H1 (cell line): ENCODE measurements at regions not wholly inside any gene's neighbourhood (a gene's known extent, or its start where the extent isn't known, plus 50 kb on each side); places are given as distances from the start of the nearest gene placed in this dataset.

Experiments used
- CTCF ChIA-PET: fragments of 300-600 bp; sonication (Branson Sonifier 250); formaldehyde crosslinking; loops from one replicate; lab custom pipeline; 2021; ENCODE audit not compliant: partially characterized antibody; lab: Charles Lee
- POLR2A ChIA-PET: fragments of 300-600 bp; sonication (Branson Sonifier 250); formaldehyde crosslinking; loops from one replicate; lab custom pipeline; 2021; ENCODE audit warnings: inconsistent platforms; ENCODE audit not compliant: partially characterized antibody; lab: Charles Lee
- DNase-seq, 2 experiments: peaks; one replicate each; pipeline versions ENCODE4 v3.0.0 to v3.0.0-alpha.2; 2010 to 2022; ENCODE audit warnings: low spot score in 2 of 2, low read depth in 1 of 2, mixed read lengths in 1 of 2
- FAIRE-seq: peaks from 2 replicates; lab custom pipeline; 2011; peaks lifted over from hg19 to GRCh38; lab: Jason Lieb, UNC
- H2AFZ ChIP-seq: 2 replicates; pipeline ENCODE4 v1.8.1; 2012; ENCODE audit warnings: low read length, inconsistent platforms
- H2AK5ac ChIP-seq: 2 replicates; pipeline ENCODE4 v1.6.1; 2013; ENCODE audit warnings: low read depth, low read length
- H2BK120ac ChIP-seq: replicated peaks from 2 replicates; pipeline ENCODE3; 2013; ENCODE audit warnings: low read depth, low read length, inconsistent platforms
- H2BK12ac ChIP-seq: 2 replicates; pipeline ENCODE4 v1.6.1; 2013; ENCODE audit warnings: low read depth, low read length
- H2BK15ac ChIP-seq: 2 replicates; pipeline ENCODE4 v1.6.1; 2013; ENCODE audit warnings: low read length
- H2BK20ac ChIP-seq: 2 replicates; pipeline ENCODE4 v1.6.1; 2013; ENCODE audit warnings: low read length
- H2BK5ac ChIP-seq: 2 replicates; pipeline ENCODE4 v1.6.1; 2013; ENCODE audit warnings: low read depth, low read length
- H3K14ac ChIP-seq: 2 replicates; pipeline ENCODE4 v1.6.1; 2013; ENCODE audit warnings: inconsistent platforms; ENCODE audit not compliant: insufficient read length
- H3K18ac ChIP-seq: 2 replicates; pipeline ENCODE4 v1.6.1; 2013; ENCODE audit warnings: low read length; ENCODE audit errors: extremely low read depth
- H3K23ac ChIP-seq: 2 replicates; pipeline ENCODE4 v1.6.1; 2013; ENCODE audit warnings: inconsistent platforms; ENCODE audit not compliant: insufficient read length
- H3K23me2 ChIP-seq: 2 replicates; pipeline ENCODE4 v1.6.1; 2013; ENCODE audit warnings: low read depth, low read length
- H3K27ac ChIP-seq: 2 replicates; pipeline ENCODE4 v1.6.1; 2011; ENCODE audit warnings: low read depth, low read length, inconsistent platforms
- H3K27me3 ChIP-seq, 4 experiments: replicated peaks in 1 of 4; 1 replicate in 1 of 4; 2 replicates in 3 of 4; pipeline versions ENCODE4 v1.6.1 to v1.8.1; 2011 to 2013; ENCODE audit warnings: low read length in 3 of 4, mild to moderate bottlenecking in 3 of 4, inconsistent platforms in 2 of 4, mixed read lengths in 2 of 4, moderate library complexity in 1 of 4; ENCODE audit not compliant: control insufficient read depth in 3 of 4, insufficient read depth in 3 of 4; ENCODE audit errors: extremely low read depth in 1 of 4
- H3K36me3 ChIP-seq, 4 experiments: 2 replicates each; pipeline versions ENCODE4 v1.6.1 to v1.8.1; 2011 to 2013; ENCODE audit warnings: mild to moderate bottlenecking in 4 of 4, low read length in 3 of 4, moderate library complexity in 2 of 4, control low read depth in 1 of 4, inconsistent platforms in 1 of 4; ENCODE audit not compliant: insufficient read depth in 4 of 4, control insufficient read depth in 2 of 4
- H3K4ac ChIP-seq: replicated peaks from 2 replicates; pipeline ENCODE3; 2013; ENCODE audit warnings: low read length, low read depth, mixed read lengths, inconsistent platforms; ENCODE audit not compliant: insufficient read length
- H3K4me1 ChIP-seq, 4 experiments: replicated peaks in 1 of 4; 1 replicate in 1 of 4; 2 replicates in 3 of 4; pipeline versions ENCODE4 v1.6.1 to v1.8.1; 2011 to 2013; ENCODE audit warnings: low read length in 3 of 4, inconsistent platforms in 2 of 4, mixed read lengths in 1 of 4; ENCODE audit not compliant: insufficient read depth in 4 of 4, control insufficient read depth in 3 of 4
- H3K4me2 ChIP-seq, 2 experiments: 2 replicates each; pipeline versions ENCODE4 v1.6.1 to v1.8.1; 2011 to 2013; ENCODE audit warnings: low read depth in 2 of 2, low read length in 2 of 2, control low read depth in 1 of 2, inconsistent platforms in 1 of 2, mild to moderate bottlenecking in 1 of 2; ENCODE audit not compliant: insufficient read depth in 1 of 2
- H3K4me3 ChIP-seq, 4 experiments: fragments of 200-600, 300-600 bp in 1 of 4; sonication (generic), shearing (Covaris generic), sonication (Bioruptor Twin) in 1 of 4; 2 replicates each; pipeline versions ENCODE4 v1.5.1 to v1.8.1; 2011 to 2016; ENCODE audit warnings: low read length in 4 of 4, low read depth in 3 of 4, control low read depth in 2 of 4, inconsistent platforms in 2 of 4, mild to moderate bottlenecking in 2 of 4, mixed read lengths in 1 of 4, moderate library complexity in 1 of 4; ENCODE audit not compliant: insufficient read depth in 2 of 4; ENCODE audit errors: extremely low read depth in 1 of 4
- H3K56ac ChIP-seq: replicated peaks from 2 replicates; pipeline ENCODE3; 2013; ENCODE audit warnings: low read depth, mild to moderate bottlenecking, mixed read lengths, low read length, inconsistent platforms; ENCODE audit not compliant: insufficient read length
- H3K79me1 ChIP-seq: 2 replicates; pipeline ENCODE4 v1.6.1; 2013; ENCODE audit warnings: low read depth, low read length, control low read depth
- H3K79me2 ChIP-seq, 2 experiments: 2 replicates each; pipeline versions ENCODE4 v1.6.1 to v1.8.1; 2012 to 2013; ENCODE audit warnings: low read length in 2 of 2, mild to moderate bottlenecking in 2 of 2, inconsistent platforms in 1 of 2; ENCODE audit not compliant: insufficient read depth in 2 of 2, control insufficient read depth in 1 of 2
- H3K9ac ChIP-seq, 4 experiments: replicated peaks in 1 of 4; 1 replicate in 1 of 4; 2 replicates in 3 of 4; pipeline versions ENCODE4 v1.6.1 to v1.8.1; 2011 to 2013; ENCODE audit warnings: low read depth in 3 of 4, low read length in 3 of 4, control low read depth in 2 of 4, mild to moderate bottlenecking in 2 of 4, moderate library complexity in 2 of 4, inconsistent platforms in 1 of 4; ENCODE audit errors: extremely low read depth in 1 of 4
- H3K9me3 ChIP-seq, 2 experiments: 2 replicates each; pipeline versions ENCODE4 v1.6.1 to v1.8.1; 2012 to 2013; ENCODE audit warnings: mild to moderate bottlenecking in 2 of 2, moderate library complexity in 2 of 2, control low read depth in 1 of 2, inconsistent platforms in 1 of 2, low read depth in 1 of 2, low read length in 1 of 2, mixed read lengths in 1 of 2; ENCODE audit not compliant: insufficient read depth in 2 of 2
- H4K20me1 ChIP-seq, 2 experiments: replicated peaks in 1 of 2; 2 replicates each; pipeline versions ENCODE3 to v1.8.1; 2011 to 2013; ENCODE audit warnings: inconsistent platforms in 2 of 2, low read length in 2 of 2, mild to moderate bottlenecking in 1 of 2; ENCODE audit not compliant: insufficient read depth in 2 of 2, control insufficient read depth in 1 of 2
- H4K5ac ChIP-seq: 2 replicates; pipeline ENCODE4 v1.6.1; 2013; ENCODE audit warnings: low read length, low read depth, mixed read lengths, inconsistent platforms; ENCODE audit not compliant: insufficient read length
- H4K8ac ChIP-seq: 2 replicates; pipeline ENCODE4 v1.8.0; 2013; ENCODE audit warnings: mild to moderate bottlenecking, moderate library complexity, low read length, inconsistent platforms; ENCODE audit not compliant: insufficient read depth; ENCODE audit errors: extremely low read depth
- H4K91ac ChIP-seq: replicated peaks from 2 replicates; pipeline ENCODE3; 2013; ENCODE audit warnings: low read length, mixed read lengths, inconsistent platforms; ENCODE audit not compliant: insufficient read length
- EP300 ChIP-seq, 2 experiments: IDR thresholded peaks; 1 replicate in 1 of 2; 2 replicates in 1 of 2; pipeline ENCODE4 v1.6.1; 2011 to 2012; ENCODE audit warnings: low read depth in 2 of 2, low read length in 2 of 2, mild to moderate bottlenecking in 2 of 2, borderline replicate concordance in 1 of 2, inconsistent platforms in 1 of 2, moderate library complexity in 1 of 2
- FOSL1 ChIP-seq: IDR thresholded peaks from 2 replicates; pipeline ENCODE4 v1.6.1; 2011; ENCODE audit warnings: mild to moderate bottlenecking, low read depth, low read length, moderate library complexity; ENCODE audit not compliant: insufficient read depth
- HDAC2 ChIP-seq, 2 experiments: fragments of 300-600 bp in 1 of 2; sonication (generic) in 1 of 2; IDR thresholded peaks; 2 replicates each; pipeline ENCODE4 v1.6.1; 2011 to 2012; ENCODE audit warnings: low read depth in 2 of 2, low read length in 2 of 2, mild to moderate bottlenecking in 2 of 2, moderate library complexity in 2 of 2, borderline replicate concordance in 1 of 2, inconsistent platforms in 1 of 2
- HDAC6 ChIP-seq: IDR thresholded peaks from one replicate; pipeline ENCODE4 v1.7.1; 2012; ENCODE audit warnings: low read depth, mild to moderate bottlenecking, inconsistent platforms, low read length, moderate library complexity
- JUND ChIP-seq: IDR thresholded peaks from 2 replicates; pipeline ENCODE4 v1.6.1; 2011; ENCODE audit warnings: mild to moderate bottlenecking, improper control_type of control experiment, low read length
- KDM5A ChIP-seq: fragments of 200-600 bp; IDR thresholded peaks from 2 replicates; pipeline ENCODE4 v1.7.1; 2012; ENCODE audit warnings: mild to moderate bottlenecking, low read length, inconsistent platforms, mixed read lengths
- RNF2 ChIP-seq: fragments of 200-900, 300-1000 bp; sonication (generic); IDR thresholded peaks from 2 replicates; pipeline ENCODE4 v1.7.1; 2016; ENCODE audit warnings: borderline replicate concordance, low read depth, mild to moderate bottlenecking, antibody characterized with exemption, low read length; ENCODE audit not compliant: poor library complexity, severe bottlenecking; ENCODE audit errors: missing control alignments
- SRF ChIP-seq: IDR thresholded peaks from 2 replicates; pipeline ENCODE4 v1.6.1; 2011; ENCODE audit warnings: mild to moderate bottlenecking, low read depth, low read length, moderate library complexity
- ZNF274 ChIP-seq: IDR thresholded peaks from 2 replicates; pipeline ENCODE4 v1.7.0; 2012; ENCODE audit warnings: low read length, borderline replicate concordance; ENCODE audit errors: extremely low read depth
- WGBS, 2 experiments: shearing (Covaris generic) in 1 of 2; methylation state at CpG; one replicate each; pipeline versions ENCODE4 v1.1.6 to v1.1.7; 2013 to 2015; ENCODE audit warnings: low lambda C conversion rate in 2 of 2, mixed read lengths in 2 of 2, inconsistent platforms in 1 of 2, low coverage in 1 of 2, missing lambda C conversion rate in 1 of 2; ENCODE audit not compliant: insufficient replicate concordance in 2 of 2, insufficient coverage in 1 of 2, insufficient read length in 1 of 2; ENCODE audit errors: extremely low coverage in 1 of 2, missing lambda C conversion rate in 1 of 2; 5-methylcytosine and 5-hydroxymethylcytosine counted together

DNA sequence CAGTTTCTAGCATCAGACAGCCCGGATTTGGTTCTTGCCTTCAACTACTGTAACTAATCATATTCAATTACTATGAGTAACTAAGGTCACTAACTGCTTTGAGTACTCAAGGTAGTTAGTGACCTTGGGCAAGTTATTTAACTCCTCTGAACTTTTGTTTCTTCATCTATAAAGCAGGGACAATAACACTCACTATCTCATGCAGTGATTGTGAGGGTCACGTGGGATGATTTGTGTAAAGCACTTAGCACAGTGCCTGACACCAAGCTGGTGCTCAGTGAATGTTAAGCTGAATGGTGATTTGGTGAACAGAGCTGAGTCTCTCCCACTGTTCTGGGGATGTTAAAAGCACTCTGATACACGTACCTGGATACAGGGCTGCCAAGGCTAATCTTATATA is 171.3 kb upstream of the PLXNC1 start:
- Histone ChIP-seq H3K27me3 (no peaks in the 10 kb centered on the region), H3K4me3 (no peak overlapping the region), H2BK15ac (no peak overlapping the region), H2AK5ac (no peak overlapping the region), H3K79me1 (no peaks in the 10 kb centered on the region), H4K5ac (no peak overlapping the region), H2BK120ac (no peak overlapping the region), H3K36me3 (no peaks in the 10 kb centered on the region), H3K9ac (no peak overlapping the region), H3K79me2 (no peaks in the 10 kb centered on the region), H3K9me3 (no peaks in the 10 kb centered on the region), H3K4me1 (no peaks in the 10 kb centered on the region), H2BK20ac (no peak overlapping the region), H2BK5ac (no peak overlapping the region), H3K18ac (no peak overlapping the region), H3K23ac (no peak overlapping the region), H4K20me1 (no peaks in the 10 kb centered on the region), H3K14ac (no peak overlapping the region), H2BK12ac (no peak overlapping the region), H3K27ac (no peak overlapping the region), H3K23me2 (no peaks in the 10 kb centered on the region), H3K4me2 (no peak overlapping the region), H2AFZ (no peak overlapping the region), H3K4ac (no peak overlapping the region), H4K8ac (no peak overlapping the region), H4K91ac (no peak overlapping the region), H3K56ac (no peak overlapping the region)
- DNase-seq (no peak), FAIRE-seq (no peak)
- WGBS, 2 experiments: 69% methylated on average over 3 of the region's 3 CpGs; no CpG with 5 or more reads in 1 of the 2 experiments
- ChIA-PET POLR2A (no interaction called here), CTCF (interaction anchor here (0.8 to 2.0 kb wide), 7 partner anchors 12 to 970 kb away, joined by 3 to 7 read pairs (median 4); no protein-coding TSS in a partner anchor)
- TF ChIP-seq ZNF274 (no peak), SRF (no peak), HDAC6 (no peak), RNF2 (no peak), KDM5A (no peak), JUND (no peak), FOSL1 (no peak), HDAC2 (IDR thresholded peaks at IDR 0.05; ENCODE audit: borderline replicate concordance in 1 of 2, low read depth in 2 of 2, low read length in 2 of 2) (no peak), EP300 (IDR thresholded peaks at IDR 0.05; ENCODE audit: borderline replicate concordance in 1 of 2, low read depth in 2 of 2, low read length in 2 of 2) (no peak)
